ENCODE measurements at regions not wholly inside any gene's neighbourhood (a gene's known extent, or its start where the extent isn't known, plus 50 kb on each side); places are given as distances from the start of the nearest gene placed in this dataset.

DNA sequence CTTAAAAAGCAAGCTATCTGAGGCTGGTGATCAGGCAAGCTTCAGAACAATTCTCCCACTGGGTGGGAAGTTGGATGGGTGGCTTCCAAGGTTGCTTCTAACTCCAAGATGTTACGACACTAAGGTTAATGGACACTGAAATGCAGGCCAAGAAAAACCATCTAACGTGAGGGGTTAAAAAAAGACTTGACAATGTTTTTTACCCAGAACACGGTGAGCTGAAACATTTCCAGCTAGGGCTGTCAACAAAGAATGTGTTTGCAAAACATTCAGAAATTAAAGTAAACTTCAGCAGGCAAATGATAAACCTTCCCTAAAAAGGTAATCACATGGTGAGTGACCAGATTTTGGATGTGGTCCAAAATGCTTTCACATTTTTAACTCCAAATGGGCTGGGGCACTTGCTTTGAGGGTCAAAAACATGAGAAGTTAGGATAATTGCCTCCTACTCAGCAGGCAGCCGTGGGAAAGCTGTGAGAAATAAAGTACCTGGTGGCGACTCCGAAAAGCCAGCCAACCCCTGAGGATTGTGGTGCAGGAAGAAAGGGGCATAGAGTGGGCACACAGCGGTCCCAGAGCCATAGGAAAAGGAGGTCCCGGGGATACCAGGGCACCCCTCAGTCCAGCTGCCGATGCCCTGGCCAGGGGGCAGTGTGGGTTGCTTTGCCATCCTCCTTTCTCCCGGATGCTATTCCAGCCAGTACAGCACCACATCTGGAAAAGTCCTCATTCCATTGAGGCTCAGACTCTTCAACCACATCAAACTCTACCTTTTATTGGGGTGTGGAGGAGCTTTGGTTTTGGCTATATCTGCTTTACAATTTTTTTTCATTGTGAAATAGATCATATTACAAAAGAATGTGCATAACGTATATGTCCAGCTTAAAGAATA, 90.0 kb upstream of the ATL2 start:
- TF ChIP-seq, protein P1, sequence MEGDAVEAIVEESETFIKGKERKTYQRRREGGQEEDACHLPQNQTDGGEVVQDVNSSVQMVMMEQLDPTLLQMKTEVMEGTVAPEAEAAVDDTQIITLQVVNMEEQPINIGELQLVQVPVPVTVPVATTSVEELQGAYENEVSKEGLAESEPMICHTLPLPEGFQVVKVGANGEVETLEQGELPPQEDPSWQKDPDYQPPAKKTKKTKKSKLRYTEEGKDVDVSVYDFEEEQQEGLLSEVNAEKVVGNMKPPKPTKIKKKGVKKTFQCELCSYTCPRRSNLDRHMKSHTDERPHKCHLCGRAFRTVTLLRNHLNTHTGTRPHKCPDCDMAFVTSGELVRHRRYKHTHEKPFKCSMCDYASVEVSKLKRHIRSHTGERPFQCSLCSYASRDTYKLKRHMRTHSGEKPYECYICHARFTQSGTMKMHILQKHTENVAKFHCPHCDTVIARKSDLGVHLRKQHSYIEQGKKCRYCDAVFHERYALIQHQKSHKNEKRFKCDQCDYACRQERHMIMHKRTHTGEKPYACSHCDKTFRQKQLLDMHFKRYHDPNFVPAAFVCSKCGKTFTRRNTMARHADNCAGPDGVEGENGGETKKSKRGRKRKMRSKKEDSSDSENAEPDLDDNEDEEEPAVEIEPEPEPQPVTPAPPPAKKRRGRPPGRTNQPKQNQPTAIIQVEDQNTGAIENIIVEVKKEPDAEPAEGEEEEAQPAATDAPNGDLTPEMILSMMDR (IDR thresholded peaks at IDR 0.05; ENCODE audit: insufficient read depth, low read depth, low read length): no peak
- no peak overlapping the region for H3K4me3 ChIP-seq (ENCODE audit: low read depth, low read length)
- DNase-seq (ENCODE audit: low read depth): peak; percentile 72

DNA sequence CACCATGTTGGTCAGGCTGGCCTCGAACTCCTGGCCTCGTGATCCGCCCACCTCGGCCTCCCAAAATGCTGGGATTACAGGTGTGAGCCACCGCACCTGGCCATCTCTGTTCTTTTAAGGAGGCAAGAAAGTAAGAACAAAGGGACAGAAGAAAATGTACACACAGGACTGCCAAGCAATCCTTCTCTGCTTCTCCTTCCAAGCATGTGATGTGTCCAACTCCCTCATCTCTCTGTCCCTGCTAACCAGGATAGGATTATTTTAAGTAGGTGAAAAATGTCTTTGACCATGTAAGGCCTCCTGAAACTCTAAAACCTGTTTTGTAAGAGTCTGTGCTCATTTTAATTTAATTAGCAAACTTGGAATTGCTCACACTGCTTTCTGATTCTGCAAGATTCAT, 89.3 kb upstream of the ATL2 start:
- TF ChIP-seq, protein P1 (IDR thresholded peaks at IDR 0.05; ENCODE audit: insufficient read depth, low read depth, low read length): no peak
- no peak for DNase-seq (ENCODE audit: low read depth)
- H3K4me3 ChIP-seq (ENCODE audit: low read depth, low read length): no peak overlapping the region

DNA sequence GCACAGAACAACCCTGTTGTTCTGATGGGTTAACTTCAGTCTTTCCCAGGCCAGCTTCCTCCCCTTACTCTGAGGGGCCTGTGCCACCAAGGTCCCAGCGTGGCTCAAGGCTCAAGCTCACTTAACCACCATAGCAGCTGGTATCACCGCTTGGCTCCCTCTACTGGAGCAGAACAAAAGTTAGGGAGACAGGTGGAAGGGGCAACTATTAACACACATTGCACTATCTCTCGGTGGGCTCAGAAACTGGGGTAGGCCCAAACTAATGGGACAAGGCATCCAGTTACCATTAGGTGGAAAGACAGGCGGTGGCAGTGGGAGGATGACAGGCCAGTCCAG, 88.7 kb upstream of the ATL2 start:
- peak; percentile 34 for DNase-seq (ENCODE audit: low read depth)
- TF ChIP-seq, protein P1 (IDR thresholded peaks at IDR 0.05; ENCODE audit: insufficient read depth, low read depth, low read length): peak; percentile 53

DNA sequence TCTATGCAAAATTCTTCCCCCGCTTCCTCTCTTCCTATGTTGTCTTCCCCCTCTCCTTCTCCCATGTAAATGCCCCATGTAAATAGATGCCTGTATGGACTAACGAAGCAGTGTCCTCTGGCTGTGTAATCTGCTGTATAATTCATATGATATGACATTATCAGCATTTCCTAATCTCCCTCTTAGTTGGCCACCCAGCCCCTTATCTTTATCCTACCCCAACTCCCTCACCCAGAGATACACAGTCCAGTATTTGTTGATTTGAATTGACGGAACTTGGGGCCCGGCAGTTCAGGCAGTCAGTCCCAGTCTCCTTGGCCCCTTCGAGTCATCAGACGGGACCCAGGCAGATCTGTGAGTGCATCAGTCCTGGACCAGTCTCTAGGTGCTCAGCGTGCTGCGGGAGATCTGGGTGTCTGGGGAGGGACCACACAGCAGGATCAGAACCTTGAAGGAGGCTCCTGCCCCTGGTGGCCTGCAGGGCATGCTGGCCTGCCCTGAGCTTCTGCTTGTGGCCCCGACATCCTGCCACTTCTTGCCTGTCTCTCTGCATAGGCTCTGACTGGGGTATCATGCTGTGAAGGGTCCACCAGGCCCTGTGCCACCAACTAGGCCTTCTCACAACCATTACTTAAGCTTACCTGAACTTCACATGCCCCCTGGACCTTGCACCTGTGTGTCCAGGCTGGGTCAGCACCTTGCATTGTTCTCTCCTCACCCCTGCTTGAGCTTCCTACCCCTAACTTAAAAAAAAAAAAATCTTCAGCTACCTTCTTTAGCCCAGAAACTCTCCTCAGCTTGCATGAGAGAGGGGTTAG, 88.1 kb upstream of the ATL2 start:
- no peak for DNase-seq (ENCODE audit: low read depth)
- no peak overlapping the region for H3K4me3 ChIP-seq (ENCODE audit: low read depth, low read length)
- TF ChIP-seq, protein P1 (IDR thresholded peaks at IDR 0.05; ENCODE audit: insufficient read depth, low read depth, low read length): no peak

More for the DNA sequence above, 88.7 kb upstream of the ATL2 start:
- no peak overlapping the region for H3K4me3 ChIP-seq (ENCODE audit: low read depth, low read length)

DNA sequence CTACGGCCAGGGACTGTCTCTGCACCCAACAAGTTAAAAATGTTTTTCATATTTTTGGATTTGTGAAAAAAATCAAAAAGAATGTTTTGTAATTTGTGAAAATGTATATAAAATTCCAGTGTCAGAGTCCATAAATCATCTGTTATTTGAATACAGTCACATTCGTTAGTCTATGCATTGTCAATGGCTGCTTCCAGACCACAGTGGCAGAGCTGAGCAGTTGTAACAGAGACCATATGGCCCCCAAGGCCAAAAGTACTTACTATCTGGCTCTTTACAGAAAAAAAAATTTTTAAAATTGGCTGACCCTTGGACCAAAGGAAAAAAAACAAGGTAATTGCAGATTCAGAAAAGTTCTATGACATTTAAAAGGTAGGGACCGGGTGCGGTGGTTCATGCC, 86.7 kb upstream of the ATL2 start:
- no peak overlapping the region for H3K4me3 ChIP-seq (ENCODE audit: low read depth, low read length)
- TF ChIP-seq, protein P1 (IDR thresholded peaks at IDR 0.05; ENCODE audit: insufficient read depth, low read depth, low read length): no peak
- DNase-seq (ENCODE audit: low read depth): no peak

DNA sequence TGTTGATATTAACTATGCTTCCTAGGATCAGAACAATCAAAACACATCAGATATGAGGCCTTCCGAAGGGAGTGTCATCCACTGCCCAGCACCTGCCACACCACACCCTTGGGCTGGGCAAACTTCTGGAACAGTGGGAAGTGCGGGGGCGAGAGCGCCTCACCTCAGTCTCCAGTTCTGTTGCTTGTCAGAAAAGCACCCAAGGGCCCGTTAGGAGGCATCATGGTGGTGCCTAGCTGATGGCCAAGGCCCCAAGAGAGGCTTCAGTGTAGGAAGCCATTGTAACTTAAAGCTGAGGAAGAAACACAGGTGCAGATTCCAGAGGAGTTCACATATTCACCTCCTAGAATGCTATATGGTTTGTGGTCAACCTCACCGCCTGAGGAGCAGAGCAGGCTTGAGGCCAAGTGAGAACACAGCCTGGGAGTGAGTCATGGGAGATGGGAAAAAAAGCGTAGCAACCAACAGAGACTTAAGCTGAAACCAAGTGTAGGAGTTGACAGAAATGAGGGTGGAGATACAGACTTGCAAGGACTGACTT, 85.1 kb upstream of the ATL2 start:
- DNase-seq (ENCODE audit: low read depth): peak; percentile 89

More for the DNA sequence above, 85.1 kb upstream of the ATL2 start:
- no peak overlapping the region for H3K4me3 ChIP-seq (ENCODE audit: low read depth, low read length)
- TF ChIP-seq, protein P1 (IDR thresholded peaks at IDR 0.05; ENCODE audit: insufficient read depth, low read depth, low read length): no peak
